ENCODE measurements at regions not wholly inside any gene's neighbourhood (a gene's known extent, or its start where the extent isn't known, plus 50 kb on each side); places are given as distances from the start of the nearest gene placed in this dataset.

GRCh38 chr2:43087413-43087812, 139.0 kb downstream of the ZFP36L2 start:
- peak overlapping the region; percentile 86 for H3K27ac Mint-ChIP-seq (ENCODE audit: unreplicated experiment)
- H3K36me3 Mint-ChIP-seq (ENCODE audit: insufficient read depth, unreplicated experiment), result no peaks in the 10 kb centered on the region
- intact Hi-C loops (cut with micrococcal nuclease; ENCODE audit: unreplicated experiment), result no loop called here
- no peak for DNase-seq
- no TSS peak for BruUV-seq (replicated peaks)
- H3K9me3 Mint-ChIP-seq (ENCODE audit: low read depth, unreplicated experiment), result peaks cover 3% of the 10 kb centered on the region
- CTCF ChIA-PET, result no interaction called here
- TF ChIP-seq, protein P1, sequence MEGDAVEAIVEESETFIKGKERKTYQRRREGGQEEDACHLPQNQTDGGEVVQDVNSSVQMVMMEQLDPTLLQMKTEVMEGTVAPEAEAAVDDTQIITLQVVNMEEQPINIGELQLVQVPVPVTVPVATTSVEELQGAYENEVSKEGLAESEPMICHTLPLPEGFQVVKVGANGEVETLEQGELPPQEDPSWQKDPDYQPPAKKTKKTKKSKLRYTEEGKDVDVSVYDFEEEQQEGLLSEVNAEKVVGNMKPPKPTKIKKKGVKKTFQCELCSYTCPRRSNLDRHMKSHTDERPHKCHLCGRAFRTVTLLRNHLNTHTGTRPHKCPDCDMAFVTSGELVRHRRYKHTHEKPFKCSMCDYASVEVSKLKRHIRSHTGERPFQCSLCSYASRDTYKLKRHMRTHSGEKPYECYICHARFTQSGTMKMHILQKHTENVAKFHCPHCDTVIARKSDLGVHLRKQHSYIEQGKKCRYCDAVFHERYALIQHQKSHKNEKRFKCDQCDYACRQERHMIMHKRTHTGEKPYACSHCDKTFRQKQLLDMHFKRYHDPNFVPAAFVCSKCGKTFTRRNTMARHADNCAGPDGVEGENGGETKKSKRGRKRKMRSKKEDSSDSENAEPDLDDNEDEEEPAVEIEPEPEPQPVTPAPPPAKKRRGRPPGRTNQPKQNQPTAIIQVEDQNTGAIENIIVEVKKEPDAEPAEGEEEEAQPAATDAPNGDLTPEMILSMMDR (IDR thresholded peaks at IDR 0.05; ENCODE audit: unreplicated experiment), result no peak
- no peaks in the 10 kb centered on the region for H3K27me3 Mint-ChIP-seq (ENCODE audit: unreplicated experiment)
- H3K4me1 Mint-ChIP-seq (ENCODE audit: low read depth, unreplicated experiment), result peaks cover 48% of the 10 kb centered on the region
- H3K4me3 Mint-ChIP-seq (ENCODE audit: low read depth, unreplicated experiment), result no peak overlapping the region

DNA sequence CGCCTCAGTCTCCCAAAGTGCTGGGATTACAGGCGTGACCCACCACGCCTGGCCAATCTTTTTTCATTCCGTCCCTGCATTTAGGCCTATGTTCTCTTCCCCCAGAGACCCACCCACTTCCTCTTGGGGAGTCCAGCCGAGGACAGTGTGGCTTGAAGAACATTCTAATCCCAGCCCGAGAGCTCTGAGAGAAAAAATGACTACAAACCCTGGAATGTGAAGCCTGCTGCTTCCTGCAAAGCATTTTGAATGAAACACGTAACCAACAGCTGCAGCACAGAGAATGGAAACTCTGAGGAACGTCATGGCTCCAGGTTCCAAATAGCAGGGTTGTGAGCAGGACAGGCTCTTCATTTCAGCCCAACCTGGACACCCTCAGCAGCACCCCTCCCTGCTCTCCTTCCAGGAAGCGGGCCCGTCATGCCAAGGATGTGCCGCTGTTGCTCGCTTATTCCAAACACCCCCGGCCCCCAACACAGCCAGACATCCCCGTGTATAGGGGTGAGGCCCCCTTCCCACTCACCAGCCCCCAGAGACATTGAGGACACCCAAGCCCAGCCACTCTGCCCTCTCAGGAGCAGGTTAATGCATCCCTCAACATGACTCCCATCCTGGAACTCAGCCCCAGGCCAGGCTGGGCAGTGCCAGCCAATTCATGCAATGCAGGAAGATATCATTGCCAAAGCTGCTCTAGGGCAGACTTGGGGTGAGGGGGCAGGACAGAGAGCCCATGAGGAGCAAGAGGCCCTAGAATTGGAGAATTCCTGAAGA, 139.8 kb downstream of the ZFP36L2 start:
- TF ChIP-seq, protein P1 (IDR thresholded peaks at IDR 0.05; ENCODE audit: unreplicated experiment), result no peak
- intact Hi-C loops (cut with micrococcal nuclease; ENCODE audit: unreplicated experiment), result no loop called here
- BruUV-seq (replicated peaks), result no TSS peak
- peaks cover 3% of the 10 kb centered on the region for H3K9me3 Mint-ChIP-seq (ENCODE audit: low read depth, unreplicated experiment)
- H3K36me3 Mint-ChIP-seq (ENCODE audit: insufficient read depth, unreplicated experiment), result no peaks in the 10 kb centered on the region
- peak overlapping the region; percentile 24 for H3K4me3 Mint-ChIP-seq (ENCODE audit: low read depth, unreplicated experiment)
- CTCF ChIA-PET, result interaction anchor here (0.5 to 0.9 kb wide), 3 partner anchors 16 to 65 kb away, joined by 3 to 7 read pairs (median 3); no protein-coding TSS in a partner anchor
- peaks cover 55% of the 10 kb centered on the region for H3K4me1 Mint-ChIP-seq (ENCODE audit: low read depth, unreplicated experiment)
- peak overlapping the region; percentile 86 for H3K27ac Mint-ChIP-seq (ENCODE audit: unreplicated experiment)
- DNase-seq, result peak; percentile 74
- H3K27me3 Mint-ChIP-seq (ENCODE audit: unreplicated experiment), result no peaks in the 10 kb centered on the region

DNA sequence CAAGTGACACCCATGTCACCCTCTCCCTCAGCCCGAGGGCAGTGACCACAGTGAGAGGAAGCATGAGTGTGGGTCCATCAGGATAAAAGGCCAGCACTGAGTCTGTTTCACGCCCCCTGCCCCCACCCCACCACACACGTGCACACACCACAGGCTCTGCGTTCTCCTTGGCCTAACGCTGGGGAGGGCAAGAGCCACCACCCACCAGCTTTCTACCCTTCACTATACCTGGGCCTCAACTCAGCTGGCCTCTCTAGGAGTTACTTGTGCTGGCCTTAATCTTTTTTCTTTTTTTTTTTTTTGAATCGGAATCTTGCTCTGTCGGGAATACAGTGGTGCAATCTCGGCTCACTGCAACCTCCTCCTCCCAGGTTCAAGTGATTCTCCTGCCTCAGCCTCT, 140.5 kb downstream of the ZFP36L2 start:
- TF ChIP-seq, protein P1 (IDR thresholded peaks at IDR 0.05; ENCODE audit: unreplicated experiment), result no peak
- H3K9me3 Mint-ChIP-seq (ENCODE audit: low read depth, unreplicated experiment), result peaks cover 3% of the 10 kb centered on the region
- peak overlapping the region; percentile 24 for H3K4me3 Mint-ChIP-seq (ENCODE audit: low read depth, unreplicated experiment)
- CTCF ChIA-PET, result interaction anchor here (0.5 to 0.9 kb wide), 2 partner anchors 25 to 64 kb away, joined by 3 to 7 read pairs; no protein-coding TSS in a partner anchor
- no peak for DNase-seq
- H3K27ac Mint-ChIP-seq (ENCODE audit: unreplicated experiment), result peak overlapping the region; percentile 86
- peaks cover 58% of the 10 kb centered on the region for H3K4me1 Mint-ChIP-seq (ENCODE audit: low read depth, unreplicated experiment)
- H3K36me3 Mint-ChIP-seq (ENCODE audit: insufficient read depth, unreplicated experiment), result no peaks in the 10 kb centered on the region
- no TSS peak for BruUV-seq (replicated peaks)
- no peaks in the 10 kb centered on the region for H3K27me3 Mint-ChIP-seq (ENCODE audit: unreplicated experiment)
- intact Hi-C loops (cut with micrococcal nuclease; ENCODE audit: unreplicated experiment), result no loop called here

DNA sequence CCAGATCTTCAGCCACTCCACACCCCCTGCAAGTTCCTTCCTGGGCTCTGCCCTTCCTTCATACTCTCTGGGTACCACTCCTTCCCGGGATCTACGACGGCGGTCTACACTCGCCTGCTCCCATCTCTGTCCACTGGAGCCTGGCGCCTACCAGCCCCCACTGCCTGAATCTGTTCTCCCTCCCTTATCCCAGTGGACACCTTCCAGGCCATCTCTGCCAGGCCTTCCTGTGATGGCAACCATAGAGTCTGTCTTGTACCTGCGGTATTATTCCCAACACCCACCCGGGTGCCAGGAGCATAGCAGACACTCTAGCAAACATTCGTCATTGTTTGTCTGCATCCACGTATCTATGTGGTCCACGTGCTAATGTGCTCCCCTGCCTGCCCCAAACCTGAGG, 140.9 kb downstream of the ZFP36L2 start:
- Mint-ChIP-seq H3K36me3 (ENCODE audit: insufficient read depth, unreplicated experiment) (no peaks in the 10 kb centered on the region), H3K27me3 (ENCODE audit: unreplicated experiment) (no peaks in the 10 kb centered on the region), H3K4me1 (ENCODE audit: low read depth, unreplicated experiment) (peaks cover 58% of the 10 kb centered on the region), H3K4me3 (ENCODE audit: low read depth, unreplicated experiment) (no peak overlapping the region), H3K27ac (ENCODE audit: unreplicated experiment) (peak overlapping the region; percentile 86), H3K9me3 (ENCODE audit: low read depth, unreplicated experiment) (no peaks in the 10 kb centered on the region)
- intact Hi-C loops (cut with micrococcal nuclease; ENCODE audit: unreplicated experiment), result no loop called here
- BruUV-seq (replicated peaks), result no TSS peak
- no peak for DNase-seq
- CTCF ChIA-PET, result no interaction called here
- TF ChIP-seq, protein P1 (IDR thresholded peaks at IDR 0.05; ENCODE audit: unreplicated experiment), result no peak

All from Calu3 (cell line).